BE2C (cell line): ENCODE measurements at regions not wholly inside any gene's neighbourhood (a gene's known extent, or its start where the extent isn't known, plus 50 kb on each side); places are given as distances from the start of the nearest gene placed in this dataset.
"Not testable (repeated sequence)": the region's sequence is repeated elsewhere in the genome, so short reads cannot be mapped to it uniquely, and the experiment has no call there.

Source experiments
- DNase-seq: peaks from one replicate; pipeline ENCODE4 v3.0.0-alpha.2; 2020
- H3K27me3 ChIP-seq: fragments of 250-450 bp; sonication (Bioruptor Pico); 2 replicates; pipeline ENCODE4 v1.5.1; 2020; ENCODE audit warnings: mild to moderate bottlenecking
- H3K36me3 ChIP-seq: fragments of 250-450 bp; sonication (Bioruptor Pico); 2 replicates; pipeline ENCODE4 v1.5.1; 2020; ENCODE audit warnings: mild to moderate bottlenecking
- H3K4me1 ChIP-seq: fragments of 250-450 bp; sonication (Bioruptor Pico); 2 replicates; pipeline ENCODE4 v1.5.1; 2020
- H3K4me3 ChIP-seq: 2 replicates; pipeline ENCODE4 v1.5.1; 2011; ENCODE audit warnings: low read depth, low read length
- H3K9me3 ChIP-seq: fragments of 250-450 bp; sonication (Bioruptor Pico); 2 replicates; pipeline ENCODE4 v1.5.1; 2020
- TF ChIP-seq, protein P1 (sequence below): IDR thresholded peaks from 2 replicates; pipeline ENCODE4 v1.5.1; 2012; ENCODE audit warnings: mild to moderate bottlenecking, low read depth, low read length

- Histone ChIP-seq H3K27me3 (no peaks in the 10 kb centered on the region), H3K4me3 (no peak overlapping the region), H3K9me3 (no peaks in the 10 kb centered on the region), H3K36me3 (no peaks in the 10 kb centered on the region), H3K4me1 (no peaks in the 10 kb centered on the region)
- DNase-seq, result no peak
- TF ChIP-seq, protein P1, sequence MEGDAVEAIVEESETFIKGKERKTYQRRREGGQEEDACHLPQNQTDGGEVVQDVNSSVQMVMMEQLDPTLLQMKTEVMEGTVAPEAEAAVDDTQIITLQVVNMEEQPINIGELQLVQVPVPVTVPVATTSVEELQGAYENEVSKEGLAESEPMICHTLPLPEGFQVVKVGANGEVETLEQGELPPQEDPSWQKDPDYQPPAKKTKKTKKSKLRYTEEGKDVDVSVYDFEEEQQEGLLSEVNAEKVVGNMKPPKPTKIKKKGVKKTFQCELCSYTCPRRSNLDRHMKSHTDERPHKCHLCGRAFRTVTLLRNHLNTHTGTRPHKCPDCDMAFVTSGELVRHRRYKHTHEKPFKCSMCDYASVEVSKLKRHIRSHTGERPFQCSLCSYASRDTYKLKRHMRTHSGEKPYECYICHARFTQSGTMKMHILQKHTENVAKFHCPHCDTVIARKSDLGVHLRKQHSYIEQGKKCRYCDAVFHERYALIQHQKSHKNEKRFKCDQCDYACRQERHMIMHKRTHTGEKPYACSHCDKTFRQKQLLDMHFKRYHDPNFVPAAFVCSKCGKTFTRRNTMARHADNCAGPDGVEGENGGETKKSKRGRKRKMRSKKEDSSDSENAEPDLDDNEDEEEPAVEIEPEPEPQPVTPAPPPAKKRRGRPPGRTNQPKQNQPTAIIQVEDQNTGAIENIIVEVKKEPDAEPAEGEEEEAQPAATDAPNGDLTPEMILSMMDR, result no peak
Observed at GRCh38 chr3:59364496-59364895, 314.7 kb upstream of the CFAP20DC start.

GRCh38 chr3:59360312-59360711 lies 310.5 kb upstream of the CFAP20DC start:
- H3K4me3 ChIP-seq, H3K9me3 ChIP-seq, H3K36me3 ChIP-seq, H3K4me1 ChIP-seq, H3K27me3 ChIP-seq, DNase-seq: not testable (repeated sequence)

- DNase-seq, result no peak
- H3K9me3 ChIP-seq, result no peaks in the 10 kb centered on the region
- no peaks in the 10 kb centered on the region for H3K4me1 ChIP-seq
- TF ChIP-seq, protein P1, result no peak
- no peaks in the 10 kb centered on the region for H3K36me3 ChIP-seq
- no peak overlapping the region for H3K4me3 ChIP-seq
- no peaks in the 10 kb centered on the region for H3K27me3 ChIP-seq
Observed at GRCh38 chr3:59341459-59341858, 291.6 kb upstream of the CFAP20DC start.

GRCh38 chr3:59339818-59340217 lies 290.0 kb upstream of the CFAP20DC start:
- Histone ChIP-seq H3K4me1 (no peaks in the 10 kb centered on the region), H3K4me3 (no peak overlapping the region), H3K27me3 (no peaks in the 10 kb centered on the region), H3K9me3 (no peaks in the 10 kb centered on the region), H3K36me3 (no peaks in the 10 kb centered on the region)
- TF ChIP-seq, protein P1, result no peak
- DNase-seq, result no peak

DNA sequence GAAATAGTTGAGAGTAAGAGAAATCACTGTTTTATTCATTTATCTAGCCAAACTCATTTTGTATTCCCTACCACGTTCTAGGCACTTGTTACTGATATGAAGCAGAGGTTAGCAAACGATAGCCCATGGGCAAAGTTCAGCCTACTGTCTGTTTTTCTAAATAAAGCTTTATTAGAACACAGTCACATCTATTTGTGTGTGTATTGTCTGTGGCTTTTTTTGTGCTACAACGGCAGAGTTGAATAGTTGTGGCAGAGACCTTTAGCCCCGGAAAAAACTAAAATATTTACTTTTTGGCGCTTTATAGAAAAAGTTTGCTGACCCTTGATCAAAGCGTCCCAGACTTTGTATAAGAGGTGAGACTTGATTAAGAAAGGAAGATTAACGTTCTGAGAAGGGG lies 289.1 kb upstream of the CFAP20DC start:
- H3K36me3 ChIP-seq, result no peaks in the 10 kb centered on the region
- H3K4me3 ChIP-seq, result no peak overlapping the region
- H3K27me3 ChIP-seq, result no peaks in the 10 kb centered on the region
- DNase-seq, result no peak
- TF ChIP-seq, protein P1, result no peak
- H3K9me3 ChIP-seq, result no peaks in the 10 kb centered on the region
- no peaks in the 10 kb centered on the region for H3K4me1 ChIP-seq

- Histone ChIP-seq H3K9me3 (no peaks in the 10 kb centered on the region), H3K27me3 (no peaks in the 10 kb centered on the region), H3K36me3 (no peaks in the 10 kb centered on the region), H3K4me3 (no peak overlapping the region), H3K4me1 (no peaks in the 10 kb centered on the region)
- TF ChIP-seq, protein P1, result no peak
- DNase-seq, result no peak
Observed at GRCh38 chr3:59335338-59335737, 285.5 kb upstream of the CFAP20DC start.

- Histone ChIP-seq H3K4me3 (no peak overlapping the region), H3K4me1 (no peaks in the 10 kb centered on the region), H3K9me3 (no peaks in the 10 kb centered on the region), H3K36me3 (no peaks in the 10 kb centered on the region), H3K27me3 (no peaks in the 10 kb centered on the region)
- TF ChIP-seq, protein P1, result no peak
- DNase-seq, result no peak
Observed at GRCh38 chr3:59334585-59334984, 284.8 kb upstream of the CFAP20DC start.
